ENCODE measurements at regions not wholly inside any gene's neighbourhood (a gene's known extent, or its start where the extent isn't known, plus 50 kb on each side); places are given as distances from the start of the nearest gene placed in this dataset.

- H3K4me3 ChIP-seq (ENCODE audit: control insufficient read depth, low read depth, low read length), result no peak overlapping the region
- TF ChIP-seq CTCF (IDR thresholded peaks at IDR 0.05; ENCODE audit: control insufficient read depth, insufficient read depth, low read depth, low read length, missing control alignments), result no peak
- DNase-seq (ENCODE audit: low read depth), result no peak
Observed at GRCh38 chr10:123952099-123952498, 60.5 kb upstream of the CPXM2 start.

GRCh38 chr10:123948030-123948823 is 56.6 kb upstream of the CPXM2 start:
- no peak overlapping the region for H3K4me3 ChIP-seq (ENCODE audit: control insufficient read depth, low read depth, low read length)
- no peak for TF ChIP-seq CTCF (IDR thresholded peaks at IDR 0.05; ENCODE audit: control insufficient read depth, insufficient read depth, low read depth, low read length, missing control alignments)
- no peak for DNase-seq (ENCODE audit: low read depth)

- peak; percentile 27 for DNase-seq (ENCODE audit: low read depth)
- no peak overlapping the region for H3K4me3 ChIP-seq (ENCODE audit: control insufficient read depth, low read depth, low read length)
- no peak for TF ChIP-seq CTCF (IDR thresholded peaks at IDR 0.05; ENCODE audit: control insufficient read depth, insufficient read depth, low read depth, low read length, missing control alignments)
Observed at GRCh38 chr10:123945325-123945920, 53.8 kb upstream of the CPXM2 start.

GRCh38 chr10:123944661-123945060 is 53.1 kb upstream of the CPXM2 start:
- no peak for DNase-seq (ENCODE audit: low read depth)
- H3K4me3 ChIP-seq (ENCODE audit: control insufficient read depth, low read depth, low read length), result no peak overlapping the region
- TF ChIP-seq CTCF (IDR thresholded peaks at IDR 0.05; ENCODE audit: control insufficient read depth, insufficient read depth, low read depth, low read length, missing control alignments), result no peak

GRCh38 chr10:123943307-123943706 is 51.7 kb upstream of the CPXM2 start:
- no peak for TF ChIP-seq CTCF (IDR thresholded peaks at IDR 0.05; ENCODE audit: control insufficient read depth, insufficient read depth, low read depth, low read length, missing control alignments)
- H3K4me3 ChIP-seq (ENCODE audit: control insufficient read depth, low read depth, low read length), result no peak overlapping the region
- DNase-seq (ENCODE audit: low read depth), result no peak

- H3K4me3 ChIP-seq (ENCODE audit: control insufficient read depth, low read depth, low read length), result no peak overlapping the region
- no peak for DNase-seq (ENCODE audit: low read depth)
- no peak for TF ChIP-seq CTCF (IDR thresholded peaks at IDR 0.05; ENCODE audit: control insufficient read depth, insufficient read depth, low read depth, low read length, missing control alignments)
Observed at GRCh38 chr10:123942114-123942861, 50.7 kb upstream of the CPXM2 start.
